C4-2B (cell line): ENCODE measurements at regions not wholly inside any gene's neighbourhood (a gene's known extent, or its start where the extent isn't known, plus 50 kb on each side); places are given as distances from the start of the nearest gene placed in this dataset.

ENCODE experiments used
- CTCF ChIP-seq: fragments of 450-650 bp; conservative IDR thresholded peaks from 2 replicates; pipeline ENCODE4 v1.5.1; 2017; ENCODE audit warnings: mild to moderate bottlenecking
- ZFX ChIP-seq: fragments of 450-650 bp; IDR thresholded peaks from 2 replicates; pipeline ENCODE4 v1.6.1; 2017

DNA sequence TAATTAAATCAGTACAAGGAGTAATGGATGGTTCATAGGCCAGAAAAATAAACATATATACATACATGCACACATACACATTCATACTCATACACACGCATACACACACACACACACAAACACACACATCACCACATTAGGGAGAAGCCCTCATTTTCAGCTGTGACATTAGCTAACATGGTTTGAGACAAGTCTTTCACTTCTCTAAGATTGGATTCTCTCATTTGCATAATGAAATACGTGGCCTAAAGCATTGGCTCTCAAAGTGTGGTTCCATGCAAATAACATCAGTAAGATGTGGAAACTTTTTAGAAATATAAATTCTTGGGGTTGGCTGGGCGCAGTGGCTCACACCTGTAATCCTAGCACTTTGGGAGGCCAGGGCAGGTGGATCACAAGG is 452.6 kb downstream of the TAFA4 start:
- TF ChIP-seq CTCF (no peak), ZFX (no peak)
